ENCODE measurements at regions not wholly inside any gene's neighbourhood (a gene's known extent, or its start where the extent isn't known, plus 50 kb on each side); places are given as distances from the start of the nearest gene placed in this dataset.
A peak's percentile ranks its signal among the peaks of the same experiment; 100 is the strongest.

GRCh38 chr15:62343397-62343796, 178.3 kb upstream of the C2CD4B start:
- TF ChIP-seq CTCF (IDR thresholded peaks at IDR 0.05; ENCODE audit: low read depth, low read length, missing input control) (no peak), NR2F2 (IDR thresholded peaks at IDR 0.05) (no peak), SP1 (IDR thresholded peaks at IDR 0.05) (no peak), HNF4A (conservative IDR thresholded peaks at IDR 0.05) (no peak), FOXA1 (IDR thresholded peaks at IDR 0.05) (no peak), FOXA2 (IDR thresholded peaks at IDR 0.05) (no peak)
- Histone ChIP-seq H3K27me3 (ENCODE audit: control insufficient read depth in 4 of 4, insufficient read depth in 4 of 4, low read length in 3 of 4) (no peaks in the 10 kb centered on the region), H3K27ac (ENCODE audit: low read depth in 1 of 2, low read length in 2 of 2) (no peak overlapping the region), H3K9me3 (ENCODE audit: control insufficient read depth in 4 of 4, low read length in 3 of 4) (peaks cover 0 to 1% (median 0%) of the 10 kb centered on the region in 4 donors), H3K4me1 (ENCODE audit: control insufficient read depth in 4 of 4, insufficient read depth in 4 of 4, low read length in 3 of 4) (peaks cover 0 to 4% (median 0%) of the 10 kb centered on the region in 4 donors), H3K4me3 (ENCODE audit: low read depth in 1 of 3, low read length in 3 of 3) (no peak overlapping the region), H3K9ac (ENCODE audit: low read depth in 1 of 2, low read length in 2 of 2) (no peak overlapping the region), H3K36me3 (ENCODE audit: control insufficient read depth in 4 of 4, insufficient read depth in 3 of 4, low read depth in 1 of 4, low read length in 3 of 4) (no peaks in the 10 kb centered on the region)
- WGBS: 83% methylated on average over 10 of the region's 10 CpGs
- DNase-seq (ENCODE audit: low spot score): no peak

- peak overlapping the region in 1 of 2 donors; percentile 74 for H3K9ac ChIP-seq (ENCODE audit: low read depth in 1 of 2, low read length in 2 of 2)
- TF ChIP-seq REST (IDR thresholded peaks at IDR 0.05) (no peak), FOXA2 (IDR thresholded peaks at IDR 0.05) (peak; percentile 10), CTCF (IDR thresholded peaks at IDR 0.05; ENCODE audit: low read depth, low read length, missing input control) (peak; percentile 68), GABPA (IDR thresholded peaks at IDR 0.05 in 1 of 2, conservative IDR thresholded peaks at IDR 0.05 in 1 of 2) (no peak), RAD21 (IDR thresholded peaks at IDR 0.05) (peak; percentile 70 to 83)
- H3K27ac ChIP-seq (ENCODE audit: low read depth in 1 of 2, low read length in 2 of 2): no peak overlapping the region
- DNase-seq (ENCODE audit: low spot score): peak; percentile 45
- WGBS: 45% methylated on average over 21 of the region's 21 CpGs
- H3K9me3 ChIP-seq (ENCODE audit: control insufficient read depth in 4 of 4, low read length in 3 of 4): peaks cover 0 to 1% (median 0%) of the 10 kb centered on the region in 4 donors
- H3K36me3 ChIP-seq (ENCODE audit: control insufficient read depth in 4 of 4, insufficient read depth in 3 of 4, low read depth in 1 of 4, low read length in 3 of 4): no peaks in the 10 kb centered on the region
- no peaks in the 10 kb centered on the region for H3K27me3 ChIP-seq (ENCODE audit: control insufficient read depth in 4 of 4, insufficient read depth in 4 of 4, low read length in 3 of 4)
- peaks cover 0 to 4% (median 0%) of the 10 kb centered on the region in 4 donors for H3K4me1 ChIP-seq (ENCODE audit: control insufficient read depth in 4 of 4, insufficient read depth in 4 of 4, low read length in 3 of 4)
- peak overlapping the region; percentile 38 to 71 (median 56) for H3K4me3 ChIP-seq (ENCODE audit: low read depth in 1 of 3, low read length in 3 of 3)
Measured at GRCh38 chr15:62344806-62345539, 179.9 kb upstream of the C2CD4B start.

Data from liver (tissue), 8 donors.